ENCODE measurements at regions not wholly inside any gene's neighbourhood (a gene's known extent, or its start where the extent isn't known, plus 50 kb on each side); places are given as distances from the start of the nearest gene placed in this dataset.

DNA sequence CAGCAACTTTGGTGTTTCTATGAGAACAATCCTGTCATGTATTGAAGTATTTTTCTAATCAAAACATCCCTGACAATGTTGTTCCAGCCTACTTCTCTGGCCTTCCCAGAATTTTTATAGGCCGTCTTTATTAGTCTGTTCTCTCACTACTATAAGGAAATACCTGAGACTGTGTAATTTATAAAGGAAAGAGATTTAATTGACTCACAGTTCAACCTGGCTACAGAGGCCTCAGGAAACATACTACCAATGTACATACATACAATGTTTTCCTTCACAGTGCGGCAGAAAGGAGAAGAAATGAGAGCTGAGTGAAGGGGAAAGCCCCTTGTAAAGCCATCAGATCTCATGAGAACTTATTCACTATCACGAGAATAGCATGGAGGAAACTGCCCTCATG, 484.7 kb upstream of the PODXL start:
- WGBS, 3 donors, result 81 to 95% (median 89%) methylated on average over 3 of the region's 3 CpGs
- peaks cover 0 to 8% (median 2%) of the 10 kb centered on the region in 3 donors for H3K27me3 ChIP-seq (ENCODE audit: control insufficient read depth in 3 of 3, insufficient read depth in 3 of 3, low read length in 3 of 3)
- no peak for FAIRE-seq
- H3K36me3 ChIP-seq (ENCODE audit: control insufficient read depth in 3 of 3, insufficient read depth in 2 of 3, low read depth in 1 of 3, low read length in 3 of 3), result no peaks in the 10 kb centered on the region
- H3K4me1 ChIP-seq (ENCODE audit: control insufficient read depth in 3 of 3, insufficient read depth in 2 of 3, low read depth in 1 of 3, low read length in 2 of 3), result no peaks in the 10 kb centered on the region
- H3K4me3 ChIP-seq (ENCODE audit: low read depth in 1 of 3, low read length in 3 of 3), result no peak overlapping the region
- no peak for DNase-seq
- H3K27ac ChIP-seq (ENCODE audit: low read depth in 1 of 3, low read length in 2 of 3), result no peak overlapping the region
- no peaks in the 10 kb centered on the region for H3K9me3 ChIP-seq (ENCODE audit: control insufficient read depth in 2 of 2, insufficient read depth in 1 of 2, low read depth in 1 of 2, low read length in 1 of 2)

DNA sequence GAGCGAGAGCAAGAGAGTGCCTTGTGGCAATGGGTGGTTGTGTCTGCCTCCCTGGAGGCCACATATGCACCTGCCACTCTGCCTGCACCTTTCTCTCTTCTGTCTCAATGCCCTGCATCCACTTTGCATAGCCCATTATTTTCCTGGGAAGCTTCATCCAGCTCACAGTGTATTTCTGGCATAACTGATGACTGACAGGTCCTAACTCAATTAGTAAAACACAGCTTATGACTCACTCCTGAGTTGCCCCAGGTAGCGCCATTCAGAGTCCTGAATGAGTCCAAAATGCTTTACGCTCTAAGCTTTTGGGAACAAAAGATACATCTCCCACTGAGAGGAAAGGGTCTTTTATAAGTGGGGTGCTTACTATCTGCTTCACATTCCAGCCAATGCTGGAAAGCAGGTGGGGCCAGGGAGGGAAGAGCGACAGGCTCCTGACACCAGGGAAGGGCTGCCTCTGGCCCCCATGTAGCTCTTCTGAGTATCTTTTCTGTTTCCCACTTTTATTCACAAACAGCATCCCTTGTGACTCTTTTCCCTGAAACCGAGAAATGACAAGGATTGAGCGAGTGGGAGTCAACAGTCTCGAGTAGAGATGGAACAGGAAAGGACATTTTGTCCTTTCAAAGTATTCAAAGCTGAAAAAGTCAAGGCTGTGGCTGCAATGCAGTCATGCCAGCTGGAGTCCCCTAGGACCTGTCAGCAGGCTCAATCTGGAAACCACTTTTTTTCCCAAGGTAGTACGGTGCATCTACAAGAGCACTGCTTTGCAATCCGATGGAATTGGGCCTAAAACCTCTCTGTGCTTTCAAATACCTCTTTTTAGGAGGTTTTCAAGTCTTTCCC, 479.3 kb upstream of the PODXL start:
- Histone ChIP-seq H3K9me3 (ENCODE audit: control insufficient read depth in 2 of 2, insufficient read depth in 1 of 2, low read depth in 1 of 2, low read length in 1 of 2) (no peaks in the 10 kb centered on the region), H3K27me3 (ENCODE audit: control insufficient read depth in 3 of 3, insufficient read depth in 3 of 3, low read length in 3 of 3) (peaks cover 0 to 8% (median 2%) of the 10 kb centered on the region in 3 donors), H3K4me3 (ENCODE audit: low read depth in 1 of 3, low read length in 3 of 3) (no peak overlapping the region), H3K36me3 (ENCODE audit: control insufficient read depth in 3 of 3, insufficient read depth in 2 of 3, low read depth in 1 of 3, low read length in 3 of 3) (no peaks in the 10 kb centered on the region), H3K27ac (ENCODE audit: low read depth in 1 of 3, low read length in 2 of 3) (no peak overlapping the region), H3K4me1 (ENCODE audit: control insufficient read depth in 3 of 3, insufficient read depth in 2 of 3, low read depth in 1 of 3, low read length in 2 of 3) (no peaks in the 10 kb centered on the region)
- no peak for FAIRE-seq
- no peak for DNase-seq
- WGBS, 3 donors, result 79 to 86% (median 85%) methylated on average over 9 of the region's 9 CpGs

DNA sequence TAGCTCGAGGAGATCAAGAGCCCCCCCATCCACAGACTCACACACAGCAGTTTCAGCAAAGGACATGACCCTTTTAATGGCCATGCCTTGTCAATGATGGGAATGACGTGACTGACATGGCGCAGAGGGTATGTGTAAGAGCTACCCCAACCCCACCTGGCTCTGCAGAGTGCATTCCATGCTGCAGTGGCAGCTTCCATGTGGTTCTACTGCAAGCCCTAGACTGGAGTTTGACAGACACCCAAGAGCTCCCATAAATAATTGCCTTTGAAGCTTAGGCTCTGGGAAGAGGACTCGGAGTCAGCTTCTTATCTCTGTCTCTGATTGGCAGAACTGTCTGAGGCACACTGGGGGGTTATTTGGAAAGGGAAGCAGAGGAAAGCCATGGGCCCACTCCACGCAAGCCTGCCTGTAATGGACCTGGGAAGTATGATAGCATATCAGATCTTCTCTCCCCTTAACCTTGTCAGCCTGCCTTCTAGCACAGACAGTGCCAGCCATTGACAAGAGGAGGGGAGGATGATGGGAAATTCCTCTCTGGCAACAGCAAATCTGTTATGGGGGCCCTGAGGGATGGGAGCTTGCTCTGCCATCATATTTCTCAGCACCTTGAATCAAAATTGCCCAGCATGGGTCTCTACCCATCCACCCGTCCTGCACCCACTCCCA, 478.5 kb upstream of the PODXL start:
- no peak for DNase-seq
- FAIRE-seq, result no peak
- WGBS, 3 donors, result 70 to 76% (median 73%) methylated on average over 6 of the region's 6 CpGs
- Histone ChIP-seq H3K4me3 (ENCODE audit: low read depth in 1 of 3, low read length in 3 of 3) (no peak overlapping the region), H3K27me3 (ENCODE audit: control insufficient read depth in 3 of 3, insufficient read depth in 3 of 3, low read length in 3 of 3) (peaks cover 0 to 8% (median 2%) of the 10 kb centered on the region in 3 donors), H3K4me1 (ENCODE audit: control insufficient read depth in 3 of 3, insufficient read depth in 2 of 3, low read depth in 1 of 3, low read length in 2 of 3) (no peaks in the 10 kb centered on the region), H3K36me3 (ENCODE audit: control insufficient read depth in 3 of 3, insufficient read depth in 2 of 3, low read depth in 1 of 3, low read length in 3 of 3) (no peaks in the 10 kb centered on the region), H3K9me3 (ENCODE audit: control insufficient read depth in 2 of 2, insufficient read depth in 1 of 2, low read depth in 1 of 2, low read length in 1 of 2) (no peaks in the 10 kb centered on the region), H3K27ac (ENCODE audit: low read depth in 1 of 3, low read length in 2 of 3) (no peak overlapping the region)

DNA sequence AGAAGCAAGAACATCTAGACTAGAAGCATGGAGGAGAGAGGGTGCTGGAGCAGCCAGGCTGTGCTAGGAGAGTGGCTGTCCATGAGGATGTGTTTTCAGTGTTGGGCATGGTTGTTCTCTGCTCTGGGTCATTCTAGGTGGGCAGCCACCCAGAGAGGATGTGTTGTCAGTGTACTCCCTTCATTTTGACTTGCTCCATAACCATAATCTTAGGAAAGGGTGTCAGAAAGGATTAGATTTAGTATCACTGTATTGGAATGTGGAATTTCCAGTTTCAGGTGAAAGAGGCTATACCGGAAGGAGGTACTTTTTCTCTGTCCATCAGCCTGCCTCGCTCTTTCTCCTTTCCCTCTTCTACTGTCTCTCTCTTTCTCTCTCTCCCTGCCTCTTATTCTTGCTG, 474.5 kb upstream of the PODXL start:
- DNase-seq, result no peak
- no peak for FAIRE-seq
- no peaks in the 10 kb centered on the region for H3K4me1 ChIP-seq (ENCODE audit: control insufficient read depth in 3 of 3, insufficient read depth in 2 of 3, low read depth in 1 of 3, low read length in 2 of 3)
- 24 to 55% (median 35%) methylated on average over 2 of the region's 2 CpGs for WGBS, 3 donors
- H3K27me3 ChIP-seq (ENCODE audit: control insufficient read depth in 3 of 3, insufficient read depth in 3 of 3, low read length in 3 of 3), result no peaks in the 10 kb centered on the region
- no peak overlapping the region for H3K4me3 ChIP-seq (ENCODE audit: low read depth in 1 of 3, low read length in 3 of 3)
- no peaks in the 10 kb centered on the region for H3K9me3 ChIP-seq (ENCODE audit: control insufficient read depth in 2 of 2, insufficient read depth in 1 of 2, low read depth in 1 of 2, low read length in 1 of 2)
- H3K36me3 ChIP-seq (ENCODE audit: control insufficient read depth in 3 of 3, insufficient read depth in 2 of 3, low read depth in 1 of 3, low read length in 3 of 3), result no peaks in the 10 kb centered on the region
- H3K27ac ChIP-seq (ENCODE audit: low read depth in 1 of 3, low read length in 2 of 3), result no peak overlapping the region

DNA sequence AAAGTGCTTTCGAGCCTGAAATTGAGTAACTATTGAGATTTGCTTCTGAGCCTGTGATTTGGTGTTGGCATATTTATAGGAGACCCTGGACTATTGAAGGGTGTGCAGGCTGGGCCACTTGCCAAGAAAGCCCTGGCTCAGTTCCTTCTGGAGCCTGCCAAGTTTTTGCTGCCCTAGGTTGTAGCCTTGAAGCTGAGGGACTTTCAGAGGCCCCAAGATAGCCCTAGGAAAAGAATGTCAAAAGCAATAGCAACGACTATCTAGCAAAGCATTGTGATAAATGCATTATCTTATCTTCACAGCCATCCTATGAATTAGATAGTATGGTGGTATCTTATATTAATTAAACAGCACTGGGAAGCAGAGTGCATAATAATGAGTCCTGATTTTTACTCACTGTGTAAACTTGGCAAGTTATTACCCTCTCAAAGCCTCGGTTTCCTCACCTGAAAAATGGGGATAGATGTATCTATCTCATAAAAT, 473.7 kb upstream of the PODXL start:
- H3K4me3 ChIP-seq (ENCODE audit: low read depth in 1 of 3, low read length in 3 of 3), result no peak overlapping the region
- H3K36me3 ChIP-seq (ENCODE audit: control insufficient read depth in 3 of 3, insufficient read depth in 2 of 3, low read depth in 1 of 3, low read length in 3 of 3), result no peaks in the 10 kb centered on the region
- H3K27me3 ChIP-seq (ENCODE audit: control insufficient read depth in 3 of 3, insufficient read depth in 3 of 3, low read length in 3 of 3), result no peaks in the 10 kb centered on the region
- WGBS, 3 donors, result 6 to 34% (median 6%) methylated on average over 3 of the region's 3 CpGs
- no peaks in the 10 kb centered on the region for H3K9me3 ChIP-seq (ENCODE audit: control insufficient read depth in 2 of 2, insufficient read depth in 1 of 2, low read depth in 1 of 2, low read length in 1 of 2)
- no peak for FAIRE-seq
- peak in 1 of 2 donors; percentile 54 for DNase-seq
- H3K27ac ChIP-seq (ENCODE audit: low read depth in 1 of 3, low read length in 2 of 3), result no peak overlapping the region
- H3K4me1 ChIP-seq (ENCODE audit: control insufficient read depth in 3 of 3, insufficient read depth in 2 of 3, low read depth in 1 of 3, low read length in 2 of 3), result no peaks in the 10 kb centered on the region

DNA sequence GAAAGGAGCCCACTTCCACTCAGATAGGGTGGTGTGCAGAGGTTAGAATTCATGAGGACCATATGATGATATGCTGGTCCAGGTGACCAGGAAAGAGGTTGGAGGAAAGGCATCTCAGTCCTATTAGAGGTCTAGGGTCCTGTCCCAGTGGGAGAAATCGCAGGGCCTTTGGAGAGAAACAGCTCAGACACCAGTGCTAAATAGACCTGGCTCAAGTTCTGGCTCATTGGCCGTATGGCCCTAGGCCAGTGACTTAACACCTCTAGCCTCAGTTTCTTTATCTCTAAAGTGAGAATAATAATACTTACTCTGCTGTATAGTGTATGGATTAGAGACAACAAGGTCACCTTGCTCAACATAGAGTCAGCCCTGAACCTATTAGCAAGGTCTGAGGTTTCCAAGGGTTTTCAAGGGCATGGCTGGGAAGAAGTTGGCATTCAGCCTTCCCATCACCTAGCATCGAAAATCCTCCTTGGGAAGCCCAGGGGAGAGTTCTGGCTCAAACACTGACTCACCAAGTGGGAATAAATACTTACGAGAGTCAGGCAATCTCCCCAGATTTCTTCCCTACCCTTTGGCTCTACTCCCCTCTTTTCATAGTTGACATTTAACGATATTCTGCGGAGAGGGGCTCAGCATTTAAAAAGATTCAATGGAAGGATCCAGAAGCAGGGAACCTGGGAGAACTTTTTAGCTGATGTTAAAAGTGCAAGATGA, 473.1 kb upstream of the PODXL start:
- no peak for FAIRE-seq
- H3K4me1 ChIP-seq (ENCODE audit: control insufficient read depth in 3 of 3, insufficient read depth in 2 of 3, low read depth in 1 of 3, low read length in 2 of 3), result no peaks in the 10 kb centered on the region
- no peaks in the 10 kb centered on the region for H3K36me3 ChIP-seq (ENCODE audit: control insufficient read depth in 3 of 3, insufficient read depth in 2 of 3, low read depth in 1 of 3, low read length in 3 of 3)
- no peaks in the 10 kb centered on the region for H3K9me3 ChIP-seq (ENCODE audit: control insufficient read depth in 2 of 2, insufficient read depth in 1 of 2, low read depth in 1 of 2, low read length in 1 of 2)
- no peaks in the 10 kb centered on the region for H3K27me3 ChIP-seq (ENCODE audit: control insufficient read depth in 3 of 3, insufficient read depth in 3 of 3, low read length in 3 of 3)
- 39 to 60% (median 44%) methylated on average over 6 of the region's 6 CpGs for WGBS, 3 donors
- no peak overlapping the region for H3K4me3 ChIP-seq (ENCODE audit: low read depth in 1 of 3, low read length in 3 of 3)
- H3K27ac ChIP-seq (ENCODE audit: low read depth in 1 of 3, low read length in 2 of 3), result no peak overlapping the region
- no peak for DNase-seq

DNA sequence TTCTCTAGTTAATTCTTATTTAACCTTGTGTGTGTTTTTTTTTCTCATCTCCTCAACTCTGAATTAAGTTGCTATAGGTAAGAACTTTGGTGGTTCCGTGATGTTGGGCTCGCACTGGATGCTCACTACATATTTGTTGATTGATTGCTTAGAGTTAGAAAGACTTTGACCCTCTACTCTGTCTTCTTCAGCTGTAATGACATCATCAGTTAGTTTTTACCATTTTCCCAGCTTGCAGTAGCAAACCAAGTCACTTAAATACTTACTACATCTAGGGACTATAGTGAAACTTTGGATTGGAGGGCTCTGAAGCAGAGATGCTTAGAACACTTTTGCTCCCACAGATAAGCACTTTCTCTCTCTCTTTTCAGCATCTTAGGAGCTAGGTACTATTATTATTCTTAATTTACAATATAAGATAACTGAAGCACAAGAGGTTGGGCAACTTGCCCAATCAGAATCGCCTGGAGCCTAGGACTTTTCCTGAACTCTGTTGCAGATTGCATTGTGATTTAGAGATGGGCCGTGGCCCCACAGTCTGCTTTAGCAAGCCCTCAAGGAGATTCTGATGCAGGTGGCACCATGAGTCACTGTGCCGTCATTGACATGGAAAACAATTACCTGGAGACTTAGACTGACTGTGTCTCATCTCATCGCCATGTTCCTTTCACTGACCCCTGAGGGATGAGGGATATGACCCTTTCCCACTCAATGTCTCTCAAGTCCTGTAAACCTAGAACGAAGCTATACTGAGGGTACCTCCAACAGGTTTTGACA, 471.9 kb upstream of the PODXL start:
- peaks cover 0 to 3% (median 0%) of the 10 kb centered on the region in 3 donors for H3K27me3 ChIP-seq (ENCODE audit: control insufficient read depth in 3 of 3, insufficient read depth in 3 of 3, low read length in 3 of 3)
- H3K27ac ChIP-seq (ENCODE audit: low read depth in 1 of 3, low read length in 2 of 3), result no peak overlapping the region
- 55 to 76% (median 60%) methylated on average over 7 of the region's 7 CpGs for WGBS, 3 donors
- no peak for DNase-seq
- no peaks in the 10 kb centered on the region for H3K9me3 ChIP-seq (ENCODE audit: control insufficient read depth in 2 of 2, insufficient read depth in 1 of 2, low read depth in 1 of 2, low read length in 1 of 2)
- H3K36me3 ChIP-seq (ENCODE audit: control insufficient read depth in 3 of 3, insufficient read depth in 2 of 3, low read depth in 1 of 3, low read length in 3 of 3), result no peaks in the 10 kb centered on the region
- no peak overlapping the region for H3K4me3 ChIP-seq (ENCODE audit: low read depth in 1 of 3, low read length in 3 of 3)
- no peaks in the 10 kb centered on the region for H3K4me1 ChIP-seq (ENCODE audit: control insufficient read depth in 3 of 3, insufficient read depth in 2 of 3, low read depth in 1 of 3, low read length in 2 of 3)
- FAIRE-seq, result no peak

DNA sequence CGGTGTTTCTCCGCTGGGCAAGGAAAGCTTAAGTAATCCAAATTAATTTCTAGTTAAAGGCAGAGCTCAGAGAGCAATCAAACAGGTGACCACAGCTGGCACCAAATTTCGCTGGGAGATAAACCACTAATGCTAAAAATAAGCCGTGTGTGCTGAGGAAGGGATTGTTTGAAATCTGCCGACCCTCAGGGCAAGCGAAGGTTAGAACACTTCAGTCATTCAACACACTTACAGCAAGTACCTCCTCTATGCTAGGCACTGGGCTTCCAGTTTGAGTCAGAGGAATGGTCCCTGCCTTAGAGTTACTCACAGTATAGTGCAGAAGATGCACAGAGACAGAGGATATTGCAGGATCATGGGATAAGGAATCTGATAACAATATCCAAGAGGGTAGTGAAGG, 467.9 kb upstream of the PODXL start:
- FAIRE-seq, result no peak
- 59 to 66% (median 61%) methylated on average over 6 of the region's 6 CpGs for WGBS, 3 donors

More for the DNA sequence above, 467.9 kb upstream of the PODXL start:
- Histone ChIP-seq H3K27ac (ENCODE audit: low read depth in 1 of 3, low read length in 2 of 3) (no peak overlapping the region), H3K36me3 (ENCODE audit: control insufficient read depth in 3 of 3, insufficient read depth in 2 of 3, low read depth in 1 of 3, low read length in 3 of 3) (no peaks in the 10 kb centered on the region), H3K4me1 (ENCODE audit: control insufficient read depth in 3 of 3, insufficient read depth in 2 of 3, low read depth in 1 of 3, low read length in 2 of 3) (no peaks in the 10 kb centered on the region), H3K27me3 (ENCODE audit: control insufficient read depth in 3 of 3, insufficient read depth in 3 of 3, low read length in 3 of 3) (peaks cover 0 to 3% (median 0%) of the 10 kb centered on the region in 3 donors), H3K4me3 (ENCODE audit: low read depth in 1 of 3, low read length in 3 of 3) (no peak overlapping the region), H3K9me3 (ENCODE audit: control insufficient read depth in 2 of 2, insufficient read depth in 1 of 2, low read depth in 1 of 2, low read length in 1 of 2) (no peaks in the 10 kb centered on the region)
- DNase-seq, result no peak

All from small intestine (tissue), 7 donors.